ENCODE measurements at regions not wholly inside any gene's neighbourhood (a gene's known extent, or its start where the extent isn't known, plus 50 kb on each side); places are given as distances from the start of the nearest gene placed in this dataset.

GRCh38 chr14:45715946-45716345, 462.9 kb upstream of the MIS18BP1 start:
- no peak overlapping the region for H3K4me3 ChIP-seq (ENCODE audit: control insufficient read depth, low read depth, low read length)
- DNase-seq (ENCODE audit: low read depth) = no peak
- TF ChIP-seq CTCF (conservative IDR thresholded peaks at IDR 0.05; ENCODE audit: control insufficient read depth, insufficient read depth, low read depth, low read length) = no peak

- no peak for TF ChIP-seq CTCF (conservative IDR thresholded peaks at IDR 0.05; ENCODE audit: control insufficient read depth, insufficient read depth, low read depth, low read length)
- no peak for DNase-seq (ENCODE audit: low read depth)
- H3K4me3 ChIP-seq (ENCODE audit: control insufficient read depth, low read depth, low read length) = no peak overlapping the region
These were observed 456.5 kb upstream of the MIS18BP1 start for GRCh38 chr14:45709541-45709940.

- no peak for TF ChIP-seq CTCF (conservative IDR thresholded peaks at IDR 0.05; ENCODE audit: control insufficient read depth, insufficient read depth, low read depth, low read length)
- no peak for DNase-seq (ENCODE audit: low read depth)
- H3K4me3 ChIP-seq (ENCODE audit: control insufficient read depth, low read depth, low read length) = no peak overlapping the region
These were observed 453.0 kb upstream of the MIS18BP1 start for GRCh38 chr14:45705940-45706534.

GRCh38 chr14:45699471-45699870, 446.5 kb upstream of the MIS18BP1 start:
- no peak for TF ChIP-seq CTCF (conservative IDR thresholded peaks at IDR 0.05; ENCODE audit: control insufficient read depth, insufficient read depth, low read depth, low read length)
- DNase-seq (ENCODE audit: low read depth) = no peak
- H3K4me3 ChIP-seq (ENCODE audit: control insufficient read depth, low read depth, low read length) = no peak overlapping the region

GRCh38 chr14:45698462-45699134, 445.6 kb upstream of the MIS18BP1 start:
- TF ChIP-seq CTCF (conservative IDR thresholded peaks at IDR 0.05; ENCODE audit: control insufficient read depth, insufficient read depth, low read depth, low read length) = no peak
- no peak overlapping the region for H3K4me3 ChIP-seq (ENCODE audit: control insufficient read depth, low read depth, low read length)
- no peak for DNase-seq (ENCODE audit: low read depth)

- no peak for DNase-seq (ENCODE audit: low read depth)
- no peak overlapping the region for H3K4me3 ChIP-seq (ENCODE audit: control insufficient read depth, low read depth, low read length)
- no peak for TF ChIP-seq CTCF (conservative IDR thresholded peaks at IDR 0.05; ENCODE audit: control insufficient read depth, insufficient read depth, low read depth, low read length)
These were observed 433.8 kb upstream of the MIS18BP1 start for GRCh38 chr14:45686771-45687170.

Measured in fibroblast of mammary gland (primary cell).